IPS-18a (cell line): ENCODE measurements at regions not wholly inside any gene's neighbourhood (a gene's known extent, or its start where the extent isn't known, plus 50 kb on each side); places are given as distances from the start of the nearest gene placed in this dataset.

Experiments
- H3K27ac ChIP-seq: one replicate; pipeline ENCODE4 v1.5.1; 2013; ENCODE audit warnings: low read length
- H3K27me3 ChIP-seq: one replicate; pipeline ENCODE4 v1.6.1; 2013; ENCODE audit warnings: mild to moderate bottlenecking, low read length; ENCODE audit not compliant: control insufficient read depth, insufficient read depth
- H3K36me3 ChIP-seq: one replicate; pipeline ENCODE4 v1.6.1; 2013; ENCODE audit warnings: low read depth, low read length; ENCODE audit not compliant: control insufficient read depth
- H3K4me1 ChIP-seq: one replicate; pipeline ENCODE4 v1.6.1; 2013; ENCODE audit warnings: low read depth, low read length; ENCODE audit not compliant: control insufficient read depth
- H3K4me3 ChIP-seq: one replicate; pipeline ENCODE4 v1.5.1; 2013; ENCODE audit warnings: low read length
- H3K9ac ChIP-seq: one replicate; pipeline ENCODE4 v1.6.1; 2013; ENCODE audit warnings: mild to moderate bottlenecking, low read length, moderate library complexity
- H3K9me3 ChIP-seq: one replicate; pipeline ENCODE4 v1.6.1; 2013; ENCODE audit warnings: low read depth, low read length; ENCODE audit not compliant: control insufficient read depth

- Histone ChIP-seq H3K27ac (no peak overlapping the region), H3K9me3 (no peaks in the 10 kb centered on the region), H3K36me3 (no peaks in the 10 kb centered on the region), H3K9ac (no peak overlapping the region), H3K4me3 (no peak overlapping the region), H3K27me3 (no peaks in the 10 kb centered on the region), H3K4me1 (no peaks in the 10 kb centered on the region)
Observed at GRCh38 chr2:128981353-128981752, 662.7 kb upstream of the HS6ST1 start.

DNA sequence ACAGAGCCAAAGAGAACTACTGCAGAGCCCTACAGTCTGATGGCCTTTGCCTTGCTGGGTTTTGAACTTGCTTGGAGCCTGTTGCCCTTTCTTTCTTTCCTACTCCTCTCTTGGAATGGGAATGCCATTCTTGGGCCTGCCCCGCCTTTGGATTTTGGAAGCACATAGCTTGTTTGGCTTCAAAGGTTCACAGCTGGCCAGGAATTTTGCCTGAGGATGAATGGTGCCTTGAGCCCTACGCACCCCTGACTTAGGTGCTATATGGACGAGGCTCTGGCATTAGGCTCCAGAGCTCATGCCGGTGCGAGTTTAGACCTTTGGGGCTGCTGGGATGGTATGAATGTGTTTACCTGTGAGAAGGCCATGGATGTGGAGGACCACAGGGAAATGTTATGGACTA, 663.3 kb upstream of the HS6ST1 start:
- H3K4me1 ChIP-seq, result no peaks in the 10 kb centered on the region
- H3K4me3 ChIP-seq, result no peak overlapping the region
- no peaks in the 10 kb centered on the region for H3K27me3 ChIP-seq
- no peaks in the 10 kb centered on the region for H3K36me3 ChIP-seq
- H3K9ac ChIP-seq, result no peak overlapping the region
- no peaks in the 10 kb centered on the region for H3K9me3 ChIP-seq
- H3K27ac ChIP-seq, result no peak overlapping the region

- H3K4me1 ChIP-seq, result no peaks in the 10 kb centered on the region
- H3K4me3 ChIP-seq, result no peak overlapping the region
- H3K9me3 ChIP-seq, result no peaks in the 10 kb centered on the region
- no peaks in the 10 kb centered on the region for H3K27me3 ChIP-seq
- no peaks in the 10 kb centered on the region for H3K36me3 ChIP-seq
- no peak overlapping the region for H3K27ac ChIP-seq
- H3K9ac ChIP-seq, result no peak overlapping the region
Observed at GRCh38 chr2:128982670-128983069, 664.0 kb upstream of the HS6ST1 start.

GRCh38 chr2:128983094-128983493, 664.4 kb upstream of the HS6ST1 start:
- Histone ChIP-seq H3K4me3 (no peak overlapping the region), H3K27ac (no peak overlapping the region), H3K27me3 (no peaks in the 10 kb centered on the region), H3K9me3 (no peaks in the 10 kb centered on the region), H3K9ac (no peak overlapping the region), H3K36me3 (no peaks in the 10 kb centered on the region), H3K4me1 (no peaks in the 10 kb centered on the region)

- Histone ChIP-seq H3K4me3 (no peak overlapping the region), H3K9me3 (no peaks in the 10 kb centered on the region), H3K9ac (no peak overlapping the region), H3K27ac (no peak overlapping the region), H3K27me3 (no peaks in the 10 kb centered on the region), H3K36me3 (no peaks in the 10 kb centered on the region), H3K4me1 (no peaks in the 10 kb centered on the region)
Observed at GRCh38 chr2:128984081-128984480, 665.4 kb upstream of the HS6ST1 start.

DNA sequence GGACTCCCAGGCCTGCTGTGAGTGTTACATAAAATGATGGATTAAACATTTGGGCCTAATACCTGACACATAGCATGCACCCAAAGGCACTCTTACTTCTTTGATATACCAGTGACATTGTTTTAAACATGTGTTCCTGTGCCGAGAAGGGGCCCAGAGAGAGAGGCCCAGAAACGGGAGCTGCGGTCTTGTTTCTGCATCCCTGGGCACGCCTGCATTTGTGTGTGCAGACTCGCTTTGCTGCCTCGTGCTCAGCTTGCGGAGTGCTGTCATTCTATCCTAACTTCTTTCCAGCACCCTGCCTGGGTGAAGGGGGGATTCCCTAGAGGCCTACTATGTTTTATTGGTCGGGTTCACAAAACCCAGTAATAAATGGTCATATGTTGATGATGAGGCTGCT, 666.2 kb upstream of the HS6ST1 start:
- no peaks in the 10 kb centered on the region for H3K4me1 ChIP-seq
- H3K27ac ChIP-seq, result no peak overlapping the region
- no peaks in the 10 kb centered on the region for H3K9me3 ChIP-seq
- H3K36me3 ChIP-seq, result no peaks in the 10 kb centered on the region
- no peaks in the 10 kb centered on the region for H3K27me3 ChIP-seq
- no peak overlapping the region for H3K9ac ChIP-seq
- no peak overlapping the region for H3K4me3 ChIP-seq

- H3K36me3 ChIP-seq, result no peaks in the 10 kb centered on the region
- no peaks in the 10 kb centered on the region for H3K27me3 ChIP-seq
- H3K4me3 ChIP-seq, result no peak overlapping the region
- H3K9ac ChIP-seq, result no peak overlapping the region
- H3K27ac ChIP-seq, result no peak overlapping the region
- H3K4me1 ChIP-seq, result no peaks in the 10 kb centered on the region
- H3K9me3 ChIP-seq, result no peaks in the 10 kb centered on the region
Observed at GRCh38 chr2:128986026-128986715, 667.5 kb upstream of the HS6ST1 start.

- Histone ChIP-seq H3K27me3 (no peaks in the 10 kb centered on the region), H3K4me3 (no peak overlapping the region), H3K9me3 (no peaks in the 10 kb centered on the region), H3K36me3 (no peaks in the 10 kb centered on the region), H3K4me1 (no peaks in the 10 kb centered on the region), H3K9ac (no peak overlapping the region), H3K27ac (no peak overlapping the region)
Observed at GRCh38 chr2:128986867-128987268, 668.2 kb upstream of the HS6ST1 start.

GRCh38 chr2:128988326-128988725, 669.7 kb upstream of the HS6ST1 start:
- Histone ChIP-seq H3K9ac (no peak overlapping the region), H3K27ac (no peak overlapping the region), H3K4me3 (no peak overlapping the region), H3K36me3 (no peaks in the 10 kb centered on the region), H3K27me3 (no peaks in the 10 kb centered on the region), H3K4me1 (no peaks in the 10 kb centered on the region), H3K9me3 (no peaks in the 10 kb centered on the region)

DNA sequence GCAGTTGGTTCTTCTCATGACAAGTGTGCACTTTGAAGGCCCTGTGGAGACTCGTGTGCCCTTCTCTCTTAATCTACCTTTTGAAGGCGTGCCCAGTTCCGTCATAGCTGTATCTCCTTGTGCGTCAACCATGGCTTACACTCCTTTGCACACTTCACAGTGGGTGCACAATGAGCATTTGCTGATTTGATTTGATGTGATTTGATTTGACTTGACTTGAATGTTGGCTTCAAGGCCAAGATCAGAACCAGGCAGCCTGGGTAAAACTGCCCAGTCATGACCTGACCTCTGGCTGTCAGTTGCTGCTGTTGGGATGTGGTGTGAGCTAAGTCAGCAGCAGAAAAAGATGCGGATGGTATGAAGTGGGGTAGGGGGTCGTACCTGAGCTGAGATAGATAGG, 670.3 kb upstream of the HS6ST1 start:
- Histone ChIP-seq H3K9me3 (no peaks in the 10 kb centered on the region), H3K36me3 (no peaks in the 10 kb centered on the region), H3K4me3 (no peak overlapping the region), H3K4me1 (no peaks in the 10 kb centered on the region), H3K27ac (no peak overlapping the region), H3K27me3 (no peaks in the 10 kb centered on the region), H3K9ac (no peak overlapping the region)

DNA sequence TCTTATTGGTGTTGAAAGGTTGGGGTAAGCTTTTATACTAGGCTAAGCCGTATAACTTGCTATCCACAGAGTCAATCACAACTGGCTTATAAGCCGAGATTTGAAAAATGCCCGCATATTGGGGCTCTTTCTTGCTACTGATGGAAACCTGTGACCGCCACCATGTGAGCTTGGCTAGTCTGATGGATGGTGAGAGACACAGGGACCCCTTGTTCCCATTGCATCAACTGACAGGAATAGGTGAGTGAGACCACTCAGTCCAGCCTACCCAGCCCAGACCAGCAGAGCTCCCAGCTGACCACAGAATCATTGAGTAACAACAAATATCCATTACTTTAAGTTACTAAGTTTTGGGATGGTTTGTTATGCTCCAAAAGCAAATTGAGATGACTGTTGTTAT, 676.4 kb upstream of the HS6ST1 start:
- no peaks in the 10 kb centered on the region for H3K9me3 ChIP-seq
- no peak overlapping the region for H3K27ac ChIP-seq
- no peak overlapping the region for H3K9ac ChIP-seq
- H3K36me3 ChIP-seq, result no peaks in the 10 kb centered on the region
- no peak overlapping the region for H3K4me3 ChIP-seq
- H3K4me1 ChIP-seq, result no peaks in the 10 kb centered on the region
- no peaks in the 10 kb centered on the region for H3K27me3 ChIP-seq

DNA sequence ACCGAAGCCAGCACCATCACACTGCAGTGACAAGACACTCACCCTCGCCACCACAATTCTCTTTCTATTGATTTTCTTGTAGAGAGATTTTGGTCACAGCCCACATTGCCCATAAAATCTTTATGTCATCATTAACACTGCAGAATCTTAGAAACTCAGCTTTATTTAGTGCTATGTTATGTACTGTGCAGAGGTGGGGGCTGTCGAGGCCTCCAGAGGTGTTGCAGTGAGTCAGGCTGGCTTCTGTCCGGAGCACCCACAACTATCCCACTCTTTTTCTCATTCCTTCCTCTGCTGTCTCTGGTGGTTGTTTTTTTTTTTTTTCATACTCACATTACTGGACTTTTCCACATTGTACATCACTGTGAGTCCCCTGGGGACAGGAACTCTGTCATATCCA, 677.4 kb upstream of the HS6ST1 start:
- Histone ChIP-seq H3K27ac (no peak overlapping the region), H3K36me3 (no peaks in the 10 kb centered on the region), H3K27me3 (no peaks in the 10 kb centered on the region), H3K4me3 (no peak overlapping the region), H3K4me1 (no peaks in the 10 kb centered on the region), H3K9ac (no peak overlapping the region), H3K9me3 (no peaks in the 10 kb centered on the region)
